OCI-M1 (cell line): ENCODE measurements at regions not wholly inside any gene's neighbourhood (a gene's known extent, or its start where the extent isn't known, plus 50 kb on each side); places are given as distances from the start of the nearest gene placed in this dataset.
"Not testable (repeated sequence)": the region's sequence is repeated elsewhere in the genome, so short reads cannot be mapped to it uniquely, and the experiment has no call there.

Source experiments
- DNase-seq: peaks from one replicate; lab custom pipeline; 2025; lab: John Stamatoyannopoulos, UW

DNA sequence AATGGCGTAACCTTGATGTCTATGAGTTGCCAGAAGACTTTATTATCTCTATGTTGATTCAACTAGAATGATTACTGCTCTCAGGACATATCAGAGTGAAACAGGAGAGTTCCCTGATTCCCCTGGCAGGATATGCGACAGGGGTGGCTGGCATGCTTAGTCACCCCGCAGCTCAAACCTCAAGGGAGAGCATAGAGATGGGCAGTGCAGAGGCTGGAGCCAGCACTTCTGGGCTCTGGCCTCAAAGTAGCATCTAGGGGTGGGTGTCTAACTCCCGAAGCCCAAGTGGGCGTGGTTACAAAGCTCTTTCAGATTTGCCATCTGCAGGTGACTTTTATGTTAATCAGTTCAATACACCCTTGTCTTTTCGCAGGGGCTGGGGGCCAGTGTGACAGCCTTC is 391.6 kb downstream of the ADCYAP1 start:
- DNase-seq, result peak; percentile 63

DNA sequence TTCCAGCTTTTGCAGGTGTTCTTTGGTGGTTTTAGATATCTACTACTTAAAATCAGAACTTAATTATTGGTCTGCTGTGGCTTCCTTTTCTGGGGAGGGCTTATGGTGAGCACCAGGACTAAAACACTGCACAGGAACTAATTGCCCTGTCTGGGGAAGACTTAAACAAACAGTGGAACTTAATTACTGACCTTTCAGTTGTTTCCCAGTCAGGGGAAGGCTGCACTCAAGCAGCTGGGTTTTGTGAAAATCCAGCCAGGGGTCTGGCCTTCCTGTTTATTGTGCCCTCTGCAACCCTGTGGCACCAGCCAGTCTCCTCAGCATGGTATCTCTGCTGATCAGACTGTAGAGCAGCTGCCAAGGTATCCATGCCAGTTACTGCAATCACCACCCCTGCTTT is 398.2 kb downstream of the ADCYAP1 start:
- no peak for DNase-seq

DNA sequence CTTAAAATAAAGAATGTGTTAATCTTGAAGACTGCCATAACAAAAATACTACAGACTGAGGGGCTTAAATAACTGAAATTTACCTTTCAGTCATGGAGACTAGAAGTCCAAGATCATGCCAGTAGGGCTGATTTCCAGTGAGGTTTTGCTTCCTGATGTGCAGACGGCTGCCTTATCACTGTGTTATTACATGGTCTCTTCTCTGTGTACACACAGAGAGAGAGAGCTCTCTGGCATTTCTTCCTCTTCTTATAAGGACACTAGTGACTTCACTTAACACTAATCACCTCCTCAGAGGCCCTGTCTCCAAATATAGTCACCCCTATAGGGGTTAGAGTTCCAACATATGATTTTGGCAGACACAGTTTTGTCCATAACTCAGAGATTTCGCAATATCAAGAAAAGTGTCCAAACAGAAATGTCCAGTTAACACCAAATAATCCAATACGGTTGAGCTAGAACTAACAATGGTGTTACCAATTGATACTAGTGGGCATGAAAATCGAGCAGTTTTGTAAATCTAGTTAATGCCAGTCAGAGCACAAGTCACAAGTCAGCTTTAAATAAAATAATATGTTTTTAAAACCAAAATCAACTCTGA is 399.8 kb downstream of the ADCYAP1 start:
- DNase-seq, result peak; percentile 47

DNA sequence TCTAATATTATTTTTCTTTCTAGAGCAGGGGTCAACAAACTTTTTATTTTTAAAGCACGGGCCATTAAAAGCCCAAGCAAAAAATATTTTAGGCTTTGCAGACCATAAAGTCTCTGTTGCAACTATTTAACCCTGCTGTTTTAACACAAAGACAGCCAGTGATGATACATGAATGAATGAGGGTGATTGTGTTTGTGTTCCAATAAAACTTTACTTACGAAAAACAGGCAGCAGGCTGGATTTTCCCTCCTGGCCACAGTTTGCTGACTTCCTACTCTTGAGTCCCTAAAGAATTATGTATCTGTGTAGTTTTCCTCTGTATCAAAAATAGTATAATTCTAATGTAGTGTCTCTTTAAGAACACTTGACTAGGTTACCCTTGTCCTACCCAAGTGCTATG is 402.0 kb downstream of the ADCYAP1 start:
- DNase-seq, result no peak

DNA sequence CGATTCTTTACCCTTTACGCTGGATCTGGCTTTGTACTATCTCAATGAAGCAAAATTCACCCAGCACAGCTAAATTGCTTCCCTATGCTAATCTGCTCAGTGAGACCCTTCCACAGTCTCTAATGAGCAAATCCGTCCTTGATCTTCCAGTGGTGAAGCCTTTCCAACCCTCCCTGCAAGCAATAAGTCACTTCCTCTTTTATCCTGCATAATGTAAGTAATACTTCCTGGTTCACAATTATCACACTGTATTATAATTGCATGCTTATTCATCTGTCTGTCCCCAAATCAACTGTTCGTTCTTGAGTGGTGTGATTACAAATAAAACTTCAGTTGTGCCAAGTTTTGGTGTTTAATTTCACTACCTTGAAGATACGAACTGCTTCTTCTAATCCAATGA is 404.0 kb downstream of the ADCYAP1 start:
- peak; percentile 56 for DNase-seq

DNA sequence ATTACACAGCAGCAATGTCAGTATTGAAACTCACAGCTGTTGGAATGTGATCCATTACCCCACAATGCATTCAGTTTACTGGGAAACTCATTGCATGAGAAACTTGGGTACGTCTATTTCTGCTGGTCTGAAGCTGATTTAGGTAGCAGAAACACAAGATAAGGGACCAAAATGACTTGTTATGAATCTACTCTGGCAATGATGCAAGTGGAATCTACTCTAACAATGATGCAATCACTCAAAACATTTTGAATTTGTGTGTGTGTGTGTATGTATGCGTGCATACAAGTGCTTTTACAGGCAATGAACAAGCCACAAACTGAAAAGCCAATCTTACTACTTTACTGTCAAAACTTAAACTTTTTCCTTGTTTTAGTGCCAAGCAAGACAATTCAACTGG is 406.7 kb downstream of the ADCYAP1 start:
- DNase-seq, result peak; percentile 75

DNA sequence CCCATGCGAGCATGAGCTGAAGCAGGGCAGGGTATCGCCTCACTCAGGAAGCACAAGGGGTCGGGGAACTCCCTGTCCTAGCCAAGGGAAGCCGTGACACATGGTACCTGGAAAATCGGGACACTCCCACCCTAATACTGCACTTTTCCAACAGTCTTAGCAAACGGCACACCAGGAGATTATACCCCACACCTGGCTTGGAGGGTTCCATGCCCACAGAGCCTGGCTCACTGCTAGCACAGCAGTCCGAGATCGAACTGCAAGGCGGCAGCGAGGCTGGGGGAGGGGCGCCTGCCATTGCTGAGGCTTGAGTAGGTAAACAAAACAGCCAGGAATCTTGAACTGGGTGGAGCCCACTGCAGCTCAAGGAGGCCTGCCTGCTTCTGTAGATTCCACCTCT is 430.7 kb downstream of the ADCYAP1 start:
- DNase-seq, result not testable (repeated sequence)

DNA sequence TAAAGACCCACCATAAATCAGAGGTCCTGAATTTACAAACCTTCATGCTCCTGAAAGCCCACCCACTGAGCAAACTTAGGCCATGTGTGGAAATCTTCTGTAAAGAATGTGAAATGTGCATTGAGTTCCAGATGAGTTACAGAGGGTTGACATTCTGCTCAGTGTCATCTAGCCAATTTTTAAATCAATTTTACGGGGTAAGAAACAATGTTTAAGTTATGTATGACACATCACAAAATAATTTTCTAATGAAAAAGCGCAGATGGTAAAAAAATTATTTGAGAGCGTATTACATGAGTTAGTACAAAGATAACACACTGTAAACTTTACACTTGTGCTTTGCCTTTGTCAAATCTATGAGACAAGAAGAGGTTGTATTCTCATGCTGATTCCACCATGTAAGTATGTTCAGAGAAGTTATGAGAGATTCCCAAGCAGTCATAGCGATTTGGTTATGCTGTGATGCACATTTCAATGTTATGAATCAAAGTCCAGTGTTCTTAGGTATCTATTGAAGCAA is 446.3 kb downstream of the ADCYAP1 start:
- no peak for DNase-seq

DNA sequence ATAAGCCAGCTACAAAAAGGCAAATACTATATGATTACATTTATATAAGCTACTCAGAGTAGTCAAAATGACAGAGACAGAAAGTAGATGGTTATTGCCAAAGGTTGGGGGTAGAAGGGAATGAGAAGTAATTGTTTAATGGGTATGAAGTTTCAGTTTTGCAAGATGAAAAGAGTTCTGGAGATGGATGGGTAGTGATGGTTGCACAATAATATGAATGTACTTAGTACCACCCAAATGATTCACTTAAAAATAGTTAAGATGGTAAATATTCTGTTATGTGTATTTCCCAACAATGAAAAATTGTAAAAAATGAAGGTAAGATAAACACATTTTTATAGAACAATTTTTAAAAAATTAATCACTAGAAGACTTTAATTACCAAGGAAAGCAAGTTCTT is 448.4 kb downstream of the ADCYAP1 start:
- no peak for DNase-seq

DNA sequence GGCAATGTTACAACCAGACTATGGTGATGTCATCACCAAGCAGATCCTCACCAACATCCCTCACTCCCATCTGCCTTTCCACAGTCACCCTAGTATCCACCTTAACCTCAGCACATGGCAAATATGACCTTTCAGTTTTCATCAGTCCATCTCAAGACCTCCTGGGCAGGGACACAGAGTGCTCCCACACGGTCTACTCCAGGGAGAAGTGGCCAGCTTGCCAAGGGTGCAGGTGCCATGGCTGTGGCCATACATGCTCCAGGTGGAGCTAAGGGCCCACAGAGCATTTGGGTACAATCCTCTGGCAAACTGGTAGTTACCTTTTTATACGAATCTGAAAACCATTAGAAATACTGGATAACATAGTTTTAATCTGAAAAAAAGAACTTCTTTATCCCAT is 453.1 kb downstream of the ADCYAP1 start:
- no peak for DNase-seq

DNA sequence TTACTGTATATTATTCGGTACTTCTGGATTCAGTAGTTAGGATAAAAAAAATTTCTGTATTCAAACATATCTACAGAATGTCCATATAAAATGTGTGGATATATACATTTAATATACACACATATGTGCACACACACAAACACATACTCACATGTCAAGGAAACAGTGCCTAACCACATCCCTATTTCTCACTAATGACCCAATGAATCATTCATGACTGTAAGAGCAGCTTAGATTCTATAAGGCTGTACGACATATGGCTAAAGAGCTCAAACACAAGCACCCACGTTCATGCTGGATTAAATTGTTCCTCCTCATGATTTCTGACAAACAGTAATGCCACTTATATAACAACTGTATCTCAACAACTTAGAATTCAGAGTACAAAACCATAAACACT is 457.3 kb downstream of the ADCYAP1 start:
- DNase-seq, result no peak

DNA sequence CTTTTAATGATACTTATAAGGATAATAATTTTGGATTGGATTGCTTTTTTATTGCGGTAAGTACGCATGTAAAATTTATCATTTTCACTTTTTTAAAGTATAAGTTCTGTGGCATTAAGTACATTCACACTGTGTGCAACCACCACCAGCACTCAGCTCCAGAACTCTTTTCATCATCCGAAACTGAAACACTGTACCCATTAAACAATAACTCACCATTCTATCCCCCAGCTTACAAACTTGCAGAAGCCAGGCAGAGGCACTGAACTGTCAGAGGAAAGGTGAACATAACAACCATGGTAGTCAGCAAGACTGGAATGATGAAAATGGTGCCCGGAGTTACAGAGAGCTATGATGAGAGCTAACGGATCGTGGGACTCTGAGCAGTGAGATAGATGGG is 465.9 kb downstream of the ADCYAP1 start:
- no peak for DNase-seq

DNA sequence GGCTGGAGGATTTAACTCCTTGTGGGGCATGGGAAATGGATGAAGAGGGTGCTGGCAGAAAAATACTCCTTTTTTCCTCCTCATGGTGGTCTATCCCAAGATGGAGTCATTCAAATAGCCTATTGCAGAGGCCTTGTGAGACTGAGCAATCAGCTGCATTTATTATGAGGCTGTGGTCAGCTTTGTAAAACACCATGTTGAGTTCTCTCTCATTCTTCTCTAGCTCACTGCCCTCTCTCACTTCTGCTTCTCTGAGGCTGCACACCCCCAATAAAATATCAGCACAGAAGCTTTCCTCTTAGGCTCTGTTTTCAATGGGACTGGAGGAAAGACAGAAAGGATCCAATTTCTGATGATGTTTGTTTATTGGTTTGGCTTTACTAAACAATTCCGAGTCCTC is 467.1 kb downstream of the ADCYAP1 start:
- no peak for DNase-seq

DNA sequence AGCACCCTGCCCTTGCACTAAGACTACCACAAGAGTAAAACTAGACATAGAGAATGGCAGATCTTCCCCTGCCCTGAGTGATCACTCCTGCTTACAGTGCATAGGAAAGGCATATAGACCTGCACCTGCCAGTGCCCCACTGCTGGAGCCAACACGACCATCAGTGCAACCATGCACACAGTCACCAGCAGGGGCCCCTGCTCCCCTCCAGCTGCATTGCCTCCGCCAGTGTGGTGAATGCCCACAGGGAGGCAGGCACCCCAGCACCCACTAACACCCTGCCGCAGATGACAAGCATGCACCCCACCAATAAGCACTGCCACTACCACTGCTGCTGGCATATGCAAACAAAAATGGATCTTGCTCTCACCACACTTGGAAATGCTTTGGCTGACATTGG is 478.8 kb downstream of the ADCYAP1 start:
- DNase-seq, result no peak

DNA sequence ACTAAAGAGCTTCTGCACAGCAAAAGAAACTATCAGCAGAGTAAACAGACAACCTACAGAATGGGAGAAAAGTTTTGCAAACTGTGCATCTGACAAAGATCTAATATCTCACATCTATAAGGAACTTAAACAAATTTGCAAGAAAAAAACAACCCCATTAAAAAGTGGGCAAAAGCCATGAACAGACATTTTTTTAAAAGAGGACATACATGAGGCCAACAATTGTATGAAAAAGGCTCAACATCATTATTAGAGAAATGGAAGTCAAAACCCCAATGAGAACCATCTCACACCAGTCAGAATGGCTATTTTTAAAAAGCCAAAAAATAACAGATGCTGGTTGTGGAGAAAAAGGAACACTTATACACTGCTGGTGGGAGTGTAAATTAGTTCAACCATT is 483.8 kb downstream of the ADCYAP1 start:
- DNase-seq, result not testable (repeated sequence)

DNA sequence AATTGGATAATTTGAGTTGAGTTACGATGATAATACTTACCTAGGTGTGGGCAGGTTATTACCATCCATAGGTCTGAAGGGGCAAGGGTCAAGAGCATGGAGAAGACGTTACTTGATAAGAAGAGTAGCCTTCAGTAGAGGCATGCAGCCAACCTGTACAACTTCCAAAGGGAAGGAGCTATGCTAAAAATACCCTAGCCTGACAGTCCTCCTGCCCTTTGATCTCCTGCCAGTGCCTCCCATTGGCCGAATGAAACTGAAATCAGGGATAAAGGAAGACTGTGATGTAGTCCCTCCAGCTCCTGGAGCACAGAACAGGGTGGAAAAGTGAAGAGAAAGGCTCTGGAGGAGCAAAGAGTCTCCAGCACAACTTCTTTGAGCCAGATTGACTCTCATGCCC is 487.4 kb downstream of the ADCYAP1 start:
- no peak for DNase-seq

DNA sequence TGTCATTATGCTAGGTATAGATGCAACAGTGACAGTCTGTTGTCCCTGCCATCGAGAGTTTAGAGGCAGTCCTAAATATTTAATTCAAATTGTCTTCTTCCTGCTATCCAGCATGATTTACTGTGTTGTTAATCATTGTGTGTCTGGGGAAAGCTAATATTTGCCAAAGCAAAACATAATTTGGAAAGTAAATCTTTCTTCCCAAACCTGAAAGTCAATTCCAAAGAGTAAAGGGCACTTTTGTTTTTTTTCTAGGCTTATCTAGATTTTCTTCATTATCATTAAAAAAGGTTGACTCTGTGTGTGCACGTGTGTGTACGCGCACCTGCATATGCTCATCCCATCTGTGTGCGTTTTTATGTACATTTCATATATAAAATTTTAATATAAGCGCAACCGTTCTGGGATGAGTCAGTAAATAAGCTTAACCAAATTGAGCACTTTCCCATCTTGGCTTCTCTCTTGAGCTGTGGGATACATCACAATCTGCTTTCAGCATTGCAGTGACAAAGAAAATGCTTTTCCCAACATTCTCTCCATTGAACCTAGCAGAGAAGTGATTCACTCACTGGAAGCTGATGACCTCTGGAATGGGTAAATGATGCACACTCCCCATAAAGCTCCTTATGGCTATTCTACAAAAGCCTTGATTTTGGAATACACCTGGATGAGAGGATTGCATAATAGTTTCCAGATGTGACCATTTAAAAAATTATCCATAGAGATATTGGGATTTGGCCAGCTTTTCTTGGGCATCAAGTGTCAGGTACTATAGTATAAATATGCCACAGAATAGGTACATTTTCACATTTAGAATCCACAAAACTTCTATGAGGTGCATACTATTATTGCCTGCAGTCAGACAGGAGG is 488.4 kb downstream of the ADCYAP1 start:
- no peak for DNase-seq

DNA sequence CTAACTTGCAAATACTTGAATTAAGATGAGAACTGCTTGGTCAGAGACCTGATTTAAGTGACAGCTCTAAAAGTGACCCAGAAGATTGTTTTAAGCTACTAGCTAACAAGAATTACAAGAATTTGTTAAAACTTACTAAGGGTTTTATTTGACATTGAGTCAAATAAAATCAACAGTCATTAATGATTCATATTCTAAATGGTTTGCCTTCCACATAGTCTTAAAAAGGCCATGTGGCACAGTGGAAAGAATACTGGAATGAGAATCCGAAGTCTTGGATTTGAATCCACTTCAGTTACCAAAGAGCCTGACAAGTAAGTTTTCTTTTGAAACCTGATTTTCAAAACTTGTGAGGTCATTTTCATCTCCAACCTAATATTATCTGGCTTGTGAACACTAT is 489.3 kb downstream of the ADCYAP1 start:
- no peak for DNase-seq

DNA sequence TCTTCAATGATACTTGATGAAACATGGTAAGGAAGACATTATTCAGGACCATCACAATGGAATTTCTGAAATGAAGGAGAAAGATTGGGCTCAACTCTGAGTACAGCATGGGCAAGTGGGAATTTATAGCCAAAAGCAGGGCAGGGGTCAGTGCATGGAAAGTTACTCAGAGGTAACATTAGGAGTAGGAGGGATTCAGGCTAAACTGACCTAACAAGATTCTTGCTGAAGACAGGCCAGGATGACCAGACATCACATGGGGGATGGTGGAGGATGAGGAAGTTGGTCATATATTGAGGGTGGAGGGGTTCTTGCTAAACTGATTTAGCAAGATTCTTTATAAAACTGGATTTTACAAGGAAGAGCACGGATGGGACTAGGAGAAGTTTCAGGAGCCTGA is 489.8 kb downstream of the ADCYAP1 start:
- peak; percentile 5 for DNase-seq

DNA sequence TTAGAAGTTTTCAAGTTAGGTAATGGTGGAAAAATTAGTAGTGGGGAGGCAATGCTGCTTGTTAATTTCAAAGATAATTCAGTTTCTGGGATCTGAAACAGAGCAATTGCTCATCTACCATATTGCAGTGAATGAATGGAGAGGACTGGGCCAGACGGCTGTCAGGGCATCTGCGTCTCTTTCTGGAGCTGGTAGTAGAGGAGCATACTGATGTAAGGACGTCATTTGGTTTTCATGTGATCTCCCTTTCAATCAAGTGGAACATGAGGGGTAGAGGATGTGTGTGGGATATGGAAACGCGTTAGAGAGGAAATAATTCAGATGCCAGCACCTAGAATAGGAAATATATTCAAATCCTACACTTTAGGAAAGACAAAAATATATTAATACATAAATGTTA is 490.3 kb downstream of the ADCYAP1 start:
- DNase-seq, result no peak

DNA sequence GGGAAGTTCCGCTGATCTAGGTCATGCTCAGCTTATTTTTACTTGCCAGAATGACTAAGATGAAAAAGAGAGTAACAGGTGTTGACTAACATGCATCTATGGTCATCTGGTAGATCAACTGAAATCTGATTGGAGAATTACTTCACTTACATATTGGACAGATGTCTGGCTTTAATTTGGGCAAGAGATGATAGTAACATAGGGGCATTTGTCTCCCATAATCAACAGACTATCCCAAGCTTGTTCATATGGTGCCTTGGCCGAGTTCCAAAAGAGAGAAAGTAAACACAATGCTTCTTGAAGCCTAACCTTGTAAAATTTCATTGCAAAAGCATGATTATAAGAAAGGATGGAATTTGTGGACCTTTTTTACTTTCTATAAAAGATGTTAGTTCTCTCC is 503.7 kb downstream of the ADCYAP1 start:
- DNase-seq, result no peak

DNA sequence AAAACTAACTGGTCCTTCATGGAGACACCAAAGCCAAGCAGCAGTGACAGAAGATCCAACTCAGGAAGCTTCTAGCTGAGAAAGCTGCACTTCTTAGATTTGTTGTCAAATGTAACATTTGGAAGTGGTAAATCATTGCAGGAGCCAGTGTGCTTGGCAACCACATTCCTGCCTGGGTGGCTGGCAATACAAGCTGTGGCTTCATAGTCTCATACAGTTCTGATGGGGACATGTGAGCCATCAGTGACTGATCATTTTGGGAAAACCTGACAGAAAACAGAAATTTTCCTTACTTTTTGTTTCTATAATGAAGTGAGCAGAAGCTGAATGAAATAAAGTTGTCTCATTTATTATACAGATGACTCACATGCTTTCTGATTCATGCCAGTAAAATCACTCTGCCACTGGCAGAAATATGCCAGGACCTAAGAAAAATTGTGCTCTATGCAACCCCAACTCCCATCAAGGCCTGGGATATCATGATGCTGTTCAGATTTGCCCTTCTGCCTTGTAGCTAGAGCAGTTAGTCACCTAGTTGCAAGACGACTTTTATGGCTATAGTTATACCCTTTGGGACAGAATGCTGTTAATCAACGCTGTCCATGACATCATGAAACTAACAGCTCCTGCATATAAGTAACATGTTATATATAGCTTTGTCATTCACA is 508.1 kb downstream of the ADCYAP1 start:
- no peak for DNase-seq

DNA sequence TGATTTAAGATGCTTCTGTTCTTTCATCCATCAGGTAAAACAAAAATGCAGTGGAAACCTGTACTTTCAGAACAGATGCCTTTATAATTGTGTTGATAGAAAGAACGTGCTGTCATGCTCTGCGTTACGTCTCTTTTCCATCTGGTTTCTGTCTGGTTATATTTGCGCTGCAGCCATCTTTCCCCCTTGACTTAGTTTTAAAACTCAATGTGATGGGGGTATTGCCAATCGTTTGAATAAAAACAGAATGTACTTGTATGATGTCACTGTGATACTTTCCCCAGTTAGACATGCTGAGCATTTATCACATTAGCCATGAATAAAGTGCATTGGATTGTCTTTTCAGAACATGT is 508.6 kb downstream of the ADCYAP1 start:
- DNase-seq, result no peak
